ENCODE measurements at regions not wholly inside any gene's neighbourhood (a gene's known extent, or its start where the extent isn't known, plus 50 kb on each side); places are given as distances from the start of the nearest gene placed in this dataset.

DNA sequence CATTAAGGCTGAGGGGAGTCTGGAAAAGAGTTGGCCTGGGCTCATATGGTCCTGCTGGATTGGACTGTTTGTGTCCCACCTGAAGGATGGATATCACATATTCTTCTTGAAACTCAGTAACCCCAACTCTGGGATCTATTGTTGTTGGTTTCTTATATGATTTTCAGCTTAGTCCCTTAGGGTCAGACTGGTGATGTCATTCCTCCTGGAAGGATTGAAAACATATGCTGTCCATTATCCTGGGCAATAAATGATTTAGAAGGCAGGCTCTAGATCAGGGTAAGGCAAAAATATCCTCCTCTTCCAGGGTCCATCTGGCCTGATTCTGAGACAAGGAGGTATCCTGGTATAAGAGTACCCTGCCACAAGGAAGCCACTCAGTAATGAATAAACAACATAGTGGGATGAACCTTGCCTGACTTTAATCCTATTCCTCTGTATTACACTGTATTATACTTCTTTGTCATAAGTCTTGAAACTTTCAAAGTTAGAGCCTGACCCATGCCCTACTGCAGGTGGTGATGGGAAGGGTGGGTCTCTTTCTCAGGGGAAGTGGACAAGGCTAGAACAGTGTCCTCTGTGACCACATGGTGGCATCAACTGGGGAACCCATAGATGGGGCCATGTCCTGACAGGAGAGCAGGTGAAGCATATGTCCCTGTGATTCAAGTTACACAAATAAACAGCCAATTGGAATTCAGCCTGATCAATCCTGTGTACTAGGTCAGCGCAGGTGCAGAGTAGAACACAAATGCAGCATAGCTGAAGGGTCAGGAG, 454.4 kb upstream of the TRPC7 start:
- H3K36me3 ChIP-seq (ENCODE audit: control insufficient read depth in 2 of 2, insufficient read depth in 1 of 2, low read length in 2 of 2): no peaks in the 10 kb centered on the region
- no peak overlapping the region for H3K4me3 ChIP-seq (ENCODE audit: low read depth, low read length)
- H3K9me3 ChIP-seq (ENCODE audit: control insufficient read depth, insufficient read depth, low read depth, low read length): no peaks in the 10 kb centered on the region
- TF ChIP-seq ZBTB48 (tag by site-specific recombination; IDR thresholded peaks at IDR 0.05) (peak; percentile 58), SP2 (tag by site-specific recombination; IDR thresholded peaks at IDR 0.05) (no peak)
- ChIA-PET POLR2A (no interaction called here), CTCF (interaction anchor here (0.5 to 0.7 kb wide), 2 partner anchors 252 to 566 kb away, joined by 3 read pairs; no protein-coding TSS in a partner anchor)
- no peaks in the 10 kb centered on the region for H3K4me1 ChIP-seq (ENCODE audit: control insufficient read depth, insufficient read depth, low read length)
- no peak overlapping the region for H3K27ac ChIP-seq (ENCODE audit: extremely low read depth, low read depth, low read length)

GRCh38 chr5:136816327-136816726, 451.0 kb upstream of the TRPC7 start:
- Histone ChIP-seq H3K9me3 (ENCODE audit: control insufficient read depth, insufficient read depth, low read depth, low read length) (no peaks in the 10 kb centered on the region), H3K4me1 (ENCODE audit: control insufficient read depth, insufficient read depth, low read length) (peaks cover 7% of the 10 kb centered on the region), H3K27ac (ENCODE audit: extremely low read depth, low read depth, low read length) (no peak overlapping the region), H3K36me3 (ENCODE audit: control insufficient read depth in 2 of 2, insufficient read depth in 1 of 2, low read length in 2 of 2) (no peaks in the 10 kb centered on the region), H3K4me3 (ENCODE audit: low read depth, low read length) (no peak overlapping the region)
- ChIA-PET POLR2A (no interaction called here), CTCF (interaction anchor here (0.7 kb wide), 1 partner anchor 753 kb away, joined by 3 read pairs; no protein-coding TSS in a partner anchor)
- TF ChIP-seq ZNF394 (tag by site-specific recombination; IDR thresholded peaks at IDR 0.05; ENCODE audit: borderline replicate concordance) (no peak), SP7 (tag by site-specific recombination; IDR thresholded peaks at IDR 0.05) (no peak), HOXA7 (CRISPR knock-in tag; IDR thresholded peaks at IDR 0.05; ENCODE audit: borderline replicate concordance) (no peak), PRDM1 (tag by site-specific recombination; IDR thresholded peaks at IDR 0.05) (no peak), KLF8 (tag by site-specific recombination; IDR thresholded peaks at IDR 0.05) (no peak), ZNF768 (tag by site-specific recombination; IDR thresholded peaks at IDR 0.05) (no peak), ZNF623 (tag by site-specific recombination; IDR thresholded peaks at IDR 0.05) (no peak), ZNF221 (tag by site-specific recombination; IDR thresholded peaks at IDR 0.05; ENCODE audit: borderline replicate concordance) (no peak), RBAK (tag by site-specific recombination; IDR thresholded peaks at IDR 0.05) (no peak), ZNF501 (tag by site-specific recombination; IDR thresholded peaks at IDR 0.05) (no peak), ZNF654 (tag by site-specific recombination; IDR thresholded peaks at IDR 0.05; ENCODE audit: low read depth) (no peak), SETDB1 (IDR thresholded peaks at IDR 0.05; ENCODE audit: insufficient read length, low read length) (no peak), TSHZ1 (tag by site-specific recombination; IDR thresholded peaks at IDR 0.05; ENCODE audit: borderline replicate concordance) (no peak), ZNF175 (tag by site-specific recombination; IDR thresholded peaks at IDR 0.05) (no peak), ZNF280D (tag by site-specific recombination; IDR thresholded peaks at IDR 0.05) (no peak)

Measured in HEK293 (cell line).